CD8-positive, alpha-beta memory T cell (primary cell): ENCODE measurements at regions not wholly inside any gene's neighbourhood (a gene's known extent, or its start where the extent isn't known, plus 50 kb on each side); places are given as distances from the start of the nearest gene placed in this dataset.

Experiments used
- CTCF ChIA-PET: fragments of 350-600 bp; sonication (Branson Sonifier 250); formaldehyde crosslinking; loops from one replicate; lab custom pipeline; 2021; ENCODE audit warnings: antibody characterized with exemption; lab: Charles Lee
- POLR2A ChIA-PET: fragments of 350-600 bp; sonication (Branson Sonifier 250); formaldehyde crosslinking; loops from one replicate; lab custom pipeline; 2021; ENCODE audit warnings: antibody characterized with exemption; lab: Charles Lee
- DNase-seq, 5 donors: peaks; one replicate each; pipeline versions ENCODE4 v3.0.0 to v3.0.0-alpha.2; 2020 to 2022; ENCODE audit warnings: mixed read lengths in 1 of 5
- H3K27ac ChIP-seq: one replicate; pipeline ENCODE4 v1.7.0; 2013; ENCODE audit warnings: low read depth, mild to moderate bottlenecking, low read length, moderate library complexity
- H3K27me3 ChIP-seq: 2 replicates; pipeline ENCODE4 v1.7.0; 2013; ENCODE audit warnings: low read length, mild to moderate bottlenecking; ENCODE audit not compliant: insufficient read depth, poor library complexity, severe bottlenecking
- H3K36me3 ChIP-seq: 2 replicates; pipeline ENCODE4 v1.7.0; 2013; ENCODE audit warnings: mild to moderate bottlenecking, low read length, moderate library complexity; ENCODE audit not compliant: insufficient read depth
- H3K4me1 ChIP-seq: 2 replicates; pipeline ENCODE4 v1.7.0; 2013; ENCODE audit warnings: mild to moderate bottlenecking, low read length, moderate library complexity; ENCODE audit not compliant: insufficient read depth
- H3K4me3 ChIP-seq: 2 replicates; pipeline ENCODE4 v1.7.0; 2013; ENCODE audit warnings: mild to moderate bottlenecking, low read length
- H3K9me3 ChIP-seq: 2 replicates; pipeline ENCODE4 v1.7.0; 2013; ENCODE audit warnings: mild to moderate bottlenecking, low read length
- H3K27ac Mint-ChIP-seq, 8 donors: one replicate each; pipeline ENCODE4 v1.8.0; 2020 to 2021; ENCODE audit warnings: mixed read lengths in 8 of 8, mild to moderate bottlenecking in 6 of 8, inconsistent platforms in 3 of 8, moderate library complexity in 3 of 8
- H3K27me3 Mint-ChIP-seq, 2 donors: one replicate each; pipeline ENCODE4 v1.8.0; 2020 to 2021; ENCODE audit warnings: mixed read lengths in 2 of 2, mild to moderate bottlenecking in 1 of 2, moderate library complexity in 1 of 2
- H3K36me3 Mint-ChIP-seq, 3 donors: one replicate each; pipeline ENCODE4 v1.8.0; 2020 to 2021; ENCODE audit warnings: mixed read lengths in 3 of 3, inconsistent platforms in 1 of 3, mild to moderate bottlenecking in 1 of 3
- H3K4me1 Mint-ChIP-seq, 3 donors: one replicate each; pipeline ENCODE4 v1.8.0; 2020 to 2021; ENCODE audit warnings: mixed read lengths in 3 of 3, inconsistent platforms in 1 of 3, mild to moderate bottlenecking in 1 of 3
- H3K4me3 Mint-ChIP-seq, 7 donors: one replicate each; pipeline ENCODE4 v1.8.0; 2020 to 2021; ENCODE audit warnings: mixed read lengths in 7 of 7, mild to moderate bottlenecking in 6 of 7, moderate library complexity in 4 of 7, inconsistent platforms in 2 of 7
- H3K9me3 Mint-ChIP-seq, 5 donors: one replicate each; pipeline ENCODE4 v1.8.0; 2020 to 2022; ENCODE audit warnings: mixed read lengths in 5 of 5, mild to moderate bottlenecking in 3 of 5, moderate library complexity in 2 of 5, inconsistent platforms in 1 of 5

DNA sequence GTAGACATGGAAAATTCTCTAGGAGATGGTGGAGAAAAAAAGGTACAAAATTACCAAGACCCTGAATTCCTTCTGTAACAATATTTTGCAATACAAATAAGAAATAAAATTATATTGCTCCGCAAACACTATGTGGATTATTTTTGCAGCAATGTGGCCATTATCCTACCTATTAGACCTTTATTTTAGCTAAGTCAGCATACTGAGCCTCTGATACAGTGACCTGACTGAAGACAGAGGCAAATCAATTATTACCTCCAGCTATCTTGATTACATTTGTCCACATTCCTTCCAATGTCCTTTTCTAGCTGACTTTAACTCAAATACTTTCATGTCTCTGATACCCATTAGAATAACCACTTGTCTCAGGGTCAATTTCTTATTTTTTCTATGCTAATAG lies 610.9 kb downstream of the LRRIQ3 start:
- CTCF ChIA-PET = no interaction called here
- H3K4me3 Mint-ChIP-seq = no peak overlapping the region
- H3K9me3 Mint-ChIP-seq = peaks cover 6 to 20% (median 16%) of the 10 kb centered on the region in 5 donors
- no peak overlapping the region for H3K27ac Mint-ChIP-seq
- Histone ChIP-seq H3K9me3 (no peaks in the 10 kb centered on the region), H3K4me1 (no peaks in the 10 kb centered on the region), H3K27ac (no peak overlapping the region), H3K36me3 (no peaks in the 10 kb centered on the region), H3K27me3 (no peaks in the 10 kb centered on the region), H3K4me3 (no peak overlapping the region)
- H3K4me1 Mint-ChIP-seq = no peaks in the 10 kb centered on the region
- DNase-seq = no peak
- H3K36me3 Mint-ChIP-seq = no peaks in the 10 kb centered on the region
- POLR2A ChIA-PET = no interaction called here
- H3K27me3 Mint-ChIP-seq = no peaks in the 10 kb centered on the region

DNA sequence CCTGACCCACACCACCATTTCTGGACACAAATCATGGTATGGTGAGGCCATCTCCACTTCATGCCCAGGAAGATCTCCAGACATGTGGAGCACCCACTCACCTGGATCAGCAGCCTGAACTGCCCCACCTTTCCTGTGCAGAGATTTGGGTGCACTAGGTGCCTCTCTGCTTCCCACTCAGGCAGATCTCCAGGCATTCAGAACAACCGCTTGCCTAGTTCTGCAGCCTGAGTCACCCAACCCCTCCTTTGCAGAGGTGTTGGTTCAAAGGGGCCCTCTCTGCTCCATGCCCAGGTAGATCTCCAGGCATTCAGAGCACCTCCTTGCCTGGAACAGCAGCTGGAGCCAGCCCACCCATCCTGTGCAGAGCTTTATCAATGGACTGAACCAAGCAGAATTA lies 620.8 kb downstream of the LRRIQ3 start:
- POLR2A ChIA-PET = no interaction called here
- Mint-ChIP-seq H3K4me1 (no peaks in the 10 kb centered on the region), H3K27ac (no peak overlapping the region), H3K36me3 (no peaks in the 10 kb centered on the region), H3K27me3 (no peaks in the 10 kb centered on the region), H3K9me3 (peaks cover 6 to 27% (median 14%) of the 10 kb centered on the region in 5 donors), H3K4me3 (no peak overlapping the region)
- no peaks in the 10 kb centered on the region for H3K36me3 ChIP-seq
- no peak overlapping the region for H3K4me3 ChIP-seq
- peaks cover 7% of the 10 kb centered on the region for H3K9me3 ChIP-seq
- H3K4me1 ChIP-seq = no peaks in the 10 kb centered on the region
- no peaks in the 10 kb centered on the region for H3K27me3 ChIP-seq
- no peak overlapping the region for H3K27ac ChIP-seq
- DNase-seq = no peak
- CTCF ChIA-PET = no interaction called here

DNA sequence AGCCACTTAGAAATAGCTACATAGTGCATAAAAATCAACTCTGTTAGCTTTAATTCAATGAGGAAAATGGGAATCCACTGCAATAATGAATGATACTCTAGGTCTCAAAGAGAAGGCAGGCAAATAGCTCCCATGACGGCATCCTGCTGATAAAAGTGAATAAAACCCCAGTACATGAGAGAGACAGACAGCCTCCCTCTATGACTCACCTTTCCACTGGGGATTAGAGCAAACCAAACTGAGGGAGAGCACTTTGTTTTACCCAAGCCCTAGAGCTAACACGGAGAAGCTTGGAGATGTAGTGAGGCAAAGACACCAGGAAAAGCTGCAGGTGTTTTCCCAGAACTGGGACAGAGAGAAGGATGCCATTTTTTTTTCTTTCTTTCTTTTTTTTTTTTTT lies 621.9 kb downstream of the LRRIQ3 start:
- no peak for DNase-seq
- Mint-ChIP-seq H3K4me1 (no peaks in the 10 kb centered on the region), H3K9me3 (peaks cover 6 to 24% (median 11%) of the 10 kb centered on the region in 5 donors), H3K4me3 (no peak overlapping the region), H3K36me3 (no peaks in the 10 kb centered on the region), H3K27me3 (no peaks in the 10 kb centered on the region), H3K27ac (no peak overlapping the region)
- H3K4me1 ChIP-seq = no peaks in the 10 kb centered on the region
- no peak overlapping the region for H3K4me3 ChIP-seq
- no peaks in the 10 kb centered on the region for H3K27me3 ChIP-seq
- CTCF ChIA-PET = no interaction called here
- no peak overlapping the region for H3K27ac ChIP-seq
- peaks cover 7% of the 10 kb centered on the region for H3K9me3 ChIP-seq
- POLR2A ChIA-PET = no interaction called here
- no peaks in the 10 kb centered on the region for H3K36me3 ChIP-seq

DNA sequence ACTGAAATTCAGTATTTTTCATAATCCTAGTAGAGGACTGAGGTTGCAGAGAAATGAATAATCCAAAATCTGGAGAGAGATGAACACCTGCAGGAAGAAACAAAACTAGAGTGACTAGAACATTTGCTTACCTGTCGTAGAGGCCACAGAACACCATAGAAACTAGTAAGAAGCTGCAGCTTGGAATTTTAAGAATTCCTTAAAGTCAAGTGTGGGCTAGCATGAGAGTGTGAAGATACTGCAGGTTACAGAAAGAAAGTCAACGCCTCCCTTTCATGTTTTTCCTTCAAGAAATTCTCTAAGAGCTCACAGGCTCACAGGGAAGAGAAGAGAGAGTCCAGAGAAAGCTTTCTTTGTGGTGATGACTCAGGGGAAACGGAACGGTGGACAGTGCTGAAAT lies 633.7 kb downstream of the LRRIQ3 start:
- Histone ChIP-seq H3K4me3 (no peak overlapping the region), H3K36me3 (no peaks in the 10 kb centered on the region), H3K27ac (no peak overlapping the region), H3K27me3 (no peaks in the 10 kb centered on the region), H3K9me3 (no peaks in the 10 kb centered on the region), H3K4me1 (no peaks in the 10 kb centered on the region)
- Mint-ChIP-seq H3K4me1 (no peaks in the 10 kb centered on the region), H3K36me3 (no peaks in the 10 kb centered on the region), H3K4me3 (no peak overlapping the region), H3K27ac (no peak overlapping the region), H3K9me3 (peaks cover 9 to 29% (median 10%) of the 10 kb centered on the region in 5 donors), H3K27me3 (no peaks in the 10 kb centered on the region)
- ChIA-PET CTCF (no interaction called here), POLR2A (no interaction called here)
- no peak for DNase-seq

DNA sequence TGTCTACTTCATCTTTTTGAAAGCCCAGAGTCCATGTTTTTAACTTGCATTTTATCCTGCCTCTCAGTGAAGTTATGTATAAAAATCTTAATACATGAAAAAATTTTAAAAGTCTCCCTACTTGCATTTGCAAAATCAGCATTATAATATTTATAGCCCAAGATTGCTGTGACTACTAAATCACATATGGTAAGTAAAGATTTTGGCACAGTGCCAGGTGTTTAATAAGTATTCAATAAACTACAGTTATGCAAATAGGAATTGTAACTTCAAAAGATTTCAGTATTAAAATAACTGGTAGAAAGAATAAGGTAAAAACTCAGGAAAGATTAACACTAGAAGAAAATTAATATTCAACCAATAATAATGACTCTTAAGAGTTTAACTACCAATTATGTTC lies 641.7 kb downstream of the LRRIQ3 start:
- no peak overlapping the region for H3K4me3 ChIP-seq
- Mint-ChIP-seq H3K4me1 (no peaks in the 10 kb centered on the region), H3K9me3 (peaks cover 6 to 35% (median 12%) of the 10 kb centered on the region in 5 donors), H3K27ac (no peak overlapping the region), H3K4me3 (no peak overlapping the region), H3K36me3 (no peaks in the 10 kb centered on the region), H3K27me3 (no peaks in the 10 kb centered on the region)
- no peak overlapping the region for H3K27ac ChIP-seq
- H3K36me3 ChIP-seq = no peaks in the 10 kb centered on the region
- DNase-seq = no peak
- H3K4me1 ChIP-seq = no peaks in the 10 kb centered on the region
- ChIA-PET CTCF (no interaction called here), POLR2A (no interaction called here)
- no peaks in the 10 kb centered on the region for H3K9me3 ChIP-seq
- no peaks in the 10 kb centered on the region for H3K27me3 ChIP-seq

DNA sequence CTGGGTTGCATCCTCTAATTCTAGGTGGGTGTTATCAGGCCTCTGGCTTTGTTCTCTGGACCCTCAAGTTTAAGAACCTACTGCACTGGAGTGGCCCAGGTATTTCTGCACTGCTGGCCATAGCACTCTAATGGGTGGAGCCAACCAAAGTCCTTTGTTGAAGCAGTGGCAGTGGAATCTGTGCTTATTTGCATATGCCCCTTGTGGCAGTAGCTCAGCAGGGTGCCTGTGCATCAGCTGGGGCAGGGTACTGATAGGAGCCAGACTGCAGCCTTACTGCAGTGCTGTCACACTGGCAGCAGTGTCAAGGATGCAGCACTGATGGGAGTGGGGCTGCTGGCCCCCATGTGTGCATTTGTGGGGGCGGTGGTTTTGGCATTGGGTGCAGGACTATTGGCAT lies 660.6 kb downstream of the LRRIQ3 start:
- no peaks in the 10 kb centered on the region for H3K36me3 Mint-ChIP-seq
- H3K9me3 Mint-ChIP-seq = peaks cover 13 to 28% (median 18%) of the 10 kb centered on the region in 5 donors
- CTCF ChIA-PET = no interaction called here
- DNase-seq = no peak
- no peaks in the 10 kb centered on the region for H3K4me1 ChIP-seq
- no peaks in the 10 kb centered on the region for H3K4me1 Mint-ChIP-seq
- no peaks in the 10 kb centered on the region for H3K36me3 ChIP-seq
- H3K9me3 ChIP-seq = no peaks in the 10 kb centered on the region
- H3K27me3 Mint-ChIP-seq = no peaks in the 10 kb centered on the region
- no peak overlapping the region for H3K4me3 Mint-ChIP-seq
- POLR2A ChIA-PET = no interaction called here
- no peak overlapping the region for H3K4me3 ChIP-seq
- H3K27me3 ChIP-seq = no peaks in the 10 kb centered on the region
- no peak overlapping the region for H3K27ac ChIP-seq
- no peak overlapping the region for H3K27ac Mint-ChIP-seq

DNA sequence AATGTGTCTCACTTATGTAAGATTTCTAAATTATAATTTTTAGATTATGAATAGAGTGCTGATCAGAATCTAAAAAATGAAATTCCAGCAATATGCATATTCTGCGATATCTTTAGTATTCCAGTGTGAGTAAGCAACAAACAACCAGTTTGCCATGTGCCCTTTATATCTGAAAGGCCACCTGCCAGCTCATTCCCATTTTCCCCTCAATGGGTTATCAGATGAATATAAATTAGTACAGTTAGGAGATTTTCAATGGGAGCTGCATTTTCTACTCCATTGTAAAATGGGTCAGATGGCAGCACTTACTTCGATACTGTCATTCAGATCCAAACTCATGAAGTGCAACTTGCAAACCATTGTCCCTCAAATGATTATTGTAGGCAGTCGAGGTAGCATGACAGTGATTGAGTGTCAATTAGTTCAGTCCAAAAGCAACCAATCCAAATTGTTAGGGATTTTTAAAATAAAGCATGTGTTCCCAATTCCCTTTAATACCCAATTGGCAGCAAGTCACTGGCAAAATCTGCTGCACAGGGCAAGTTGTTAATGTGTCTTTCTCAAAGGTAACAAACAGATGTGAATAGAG lies 680.3 kb downstream of the LRRIQ3 start:
- Mint-ChIP-seq H3K4me3 (no peak overlapping the region), H3K4me1 (no peaks in the 10 kb centered on the region), H3K36me3 (no peaks in the 10 kb centered on the region), H3K9me3 (peaks cover 0 to 22% (median 5%) of the 10 kb centered on the region in 5 donors), H3K27ac (no peak overlapping the region), H3K27me3 (no peaks in the 10 kb centered on the region)
- Histone ChIP-seq H3K9me3 (no peaks in the 10 kb centered on the region), H3K4me3 (no peak overlapping the region), H3K27me3 (no peaks in the 10 kb centered on the region), H3K4me1 (no peaks in the 10 kb centered on the region), H3K36me3 (no peaks in the 10 kb centered on the region), H3K27ac (no peak overlapping the region)
- DNase-seq = no peak
- CTCF ChIA-PET = no interaction called here
- POLR2A ChIA-PET = no interaction called here

DNA sequence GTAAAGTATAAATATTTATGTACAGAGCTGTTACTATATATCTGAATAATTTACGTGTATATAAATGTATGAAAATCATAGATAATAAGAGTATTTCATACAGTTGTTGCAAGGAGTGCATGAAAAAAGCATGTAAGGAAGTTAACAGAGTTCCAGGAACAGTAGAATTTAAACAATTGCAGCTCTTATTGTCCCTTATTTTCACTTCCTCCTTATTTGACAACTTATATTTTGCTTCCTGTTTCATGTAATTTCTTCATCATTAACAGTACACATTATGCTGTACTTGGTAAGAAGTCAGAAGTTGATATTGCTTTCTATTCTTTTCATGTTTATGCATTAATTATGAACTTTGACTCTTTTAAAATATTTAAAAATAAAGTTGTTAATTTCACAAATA lies 681.5 kb downstream of the LRRIQ3 start:
- POLR2A ChIA-PET = no interaction called here

More for the DNA sequence above, 681.5 kb downstream of the LRRIQ3 start:
- Mint-ChIP-seq H3K27ac (no peak overlapping the region), H3K27me3 (no peaks in the 10 kb centered on the region), H3K4me3 (no peak overlapping the region), H3K4me1 (no peaks in the 10 kb centered on the region), H3K36me3 (no peaks in the 10 kb centered on the region), H3K9me3 (peaks cover 0 to 29% (median 6%) of the 10 kb centered on the region in 5 donors)
- H3K36me3 ChIP-seq = no peaks in the 10 kb centered on the region
- H3K4me3 ChIP-seq = no peak overlapping the region
- no peak overlapping the region for H3K27ac ChIP-seq
- no peaks in the 10 kb centered on the region for H3K27me3 ChIP-seq
- CTCF ChIA-PET = no interaction called here
- H3K4me1 ChIP-seq = no peaks in the 10 kb centered on the region
- no peak for DNase-seq
- no peaks in the 10 kb centered on the region for H3K9me3 ChIP-seq
